Posterior vena cava (tissue), 2 donors: ENCODE measurements at regions not wholly inside any gene's neighbourhood (a gene's known extent, or its start where the extent isn't known, plus 50 kb on each side); places are given as distances from the start of the nearest gene placed in this dataset.

Experiments
- DNase-seq: peaks from one replicate; pipeline ENCODE4 v3.0.0-alpha.2; 2020; ENCODE audit warnings: low spot score
- intact Hi-C, 2 donors: fragments of 100-400 bp; cut with DNase I; formaldehyde crosslinking; loops; one replicate each; pipeline versions ENCODE4 v1.14.1 to v1.14.2; 2022 to 2023
- donor health status: DM: yes; HTN: yes; CAD: no.
- donor health status: DM: yes; HTN: yes; CAD: no.

DNA sequence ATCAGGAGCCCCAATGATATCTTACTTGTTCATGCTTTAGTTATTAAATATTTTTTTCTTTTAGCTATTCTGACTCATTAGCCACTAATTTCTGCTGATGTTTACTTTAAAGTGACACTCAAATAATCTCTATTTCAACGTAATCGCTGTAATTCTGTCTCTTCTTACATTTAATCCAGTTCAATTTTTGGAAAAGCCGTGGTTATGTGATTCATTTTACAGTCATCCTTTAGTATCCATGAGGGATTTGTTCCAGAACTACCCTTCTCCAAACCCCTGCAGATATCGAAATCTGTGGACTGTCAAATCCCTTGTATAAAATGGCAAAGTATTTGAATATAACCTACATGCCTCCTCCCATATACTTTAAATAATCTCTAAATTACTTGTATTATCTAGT lies 1103.4 kb downstream of the LRFN5 start:
- no peak for DNase-seq
- intact Hi-C loops: no loop called here

DNA sequence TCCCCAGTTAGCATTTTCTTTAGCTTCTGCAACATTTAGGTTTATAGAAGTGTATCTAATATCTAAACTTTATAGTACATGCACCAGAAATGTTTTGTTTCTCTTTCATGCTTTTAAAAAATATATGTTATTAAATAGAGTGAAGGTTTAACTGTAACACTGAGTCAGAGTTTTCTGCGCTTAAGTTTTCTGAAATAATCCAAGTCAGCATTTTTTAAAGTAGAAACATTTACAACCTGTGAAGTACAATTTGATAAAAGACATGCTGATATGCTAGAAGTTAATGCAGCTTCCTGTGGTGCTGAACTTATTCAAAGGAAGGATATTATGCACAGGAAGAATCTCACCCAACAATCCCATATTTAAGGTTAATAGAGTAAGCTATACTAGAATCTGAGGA lies 1096.8 kb downstream of the LRFN5 start:
- no peak for DNase-seq
- intact Hi-C loops: no loop called here

DNA sequence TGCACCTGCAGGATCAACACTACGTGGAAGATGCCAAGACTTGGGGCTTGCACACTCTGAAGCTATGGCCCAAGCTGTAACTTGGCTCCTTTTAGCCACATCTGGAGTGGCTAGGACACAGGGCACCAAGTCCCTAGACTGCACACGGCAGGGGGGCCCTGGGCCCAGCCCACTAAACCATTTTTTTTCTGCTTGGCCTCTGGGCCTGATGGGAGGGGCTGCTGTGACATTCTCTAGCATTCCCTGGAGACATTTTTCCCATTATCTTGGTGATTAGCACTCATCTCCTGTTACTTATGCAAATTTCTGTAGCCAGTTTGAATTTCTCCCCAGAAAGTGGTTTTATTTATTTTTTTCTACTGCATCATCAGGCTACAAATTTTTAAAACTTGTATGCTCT lies 1080.7 kb downstream of the LRFN5 start:
- no peak for DNase-seq
- intact Hi-C loops: no loop called here

DNA sequence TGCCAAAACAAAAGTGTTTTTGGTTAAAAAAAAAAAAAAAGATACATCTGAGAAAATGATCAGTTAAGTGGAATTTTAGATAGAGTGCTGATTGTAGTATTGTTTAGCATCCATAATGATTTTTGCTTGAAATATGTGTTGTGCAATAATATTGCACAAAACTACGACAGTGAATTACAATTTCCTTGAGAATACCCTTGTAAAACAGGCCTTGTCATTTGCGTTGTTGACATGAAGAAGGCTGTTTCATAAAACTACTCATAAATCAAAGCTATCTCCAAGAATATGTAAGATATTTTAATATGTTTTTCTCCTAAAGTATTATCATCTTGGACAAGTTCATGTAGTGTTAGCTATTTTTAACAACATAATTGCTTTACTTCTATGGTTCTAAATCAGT lies 1077.0 kb downstream of the LRFN5 start:
- DNase-seq: no peak
- intact Hi-C loops: no loop called here

DNA sequence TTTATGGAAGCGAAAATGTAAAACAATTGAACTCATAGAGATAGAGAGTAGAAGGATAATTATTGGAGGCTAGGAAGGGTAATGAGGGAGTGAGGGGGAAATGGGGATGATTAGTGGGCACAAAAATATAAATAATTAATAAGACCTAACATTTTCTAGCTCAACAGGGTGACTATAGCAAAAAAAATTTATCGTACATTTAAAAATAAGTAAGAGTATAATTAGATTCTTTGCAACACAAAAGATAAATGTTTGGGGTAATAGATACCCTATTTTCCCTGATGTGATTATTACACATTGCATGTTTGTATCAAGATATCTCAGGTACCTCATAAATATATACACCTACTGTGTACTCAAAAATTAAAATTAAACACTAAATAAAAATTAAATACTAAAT lies 1070.0 kb downstream of the LRFN5 start:
- intact Hi-C loops: no loop called here
- no peak for DNase-seq

DNA sequence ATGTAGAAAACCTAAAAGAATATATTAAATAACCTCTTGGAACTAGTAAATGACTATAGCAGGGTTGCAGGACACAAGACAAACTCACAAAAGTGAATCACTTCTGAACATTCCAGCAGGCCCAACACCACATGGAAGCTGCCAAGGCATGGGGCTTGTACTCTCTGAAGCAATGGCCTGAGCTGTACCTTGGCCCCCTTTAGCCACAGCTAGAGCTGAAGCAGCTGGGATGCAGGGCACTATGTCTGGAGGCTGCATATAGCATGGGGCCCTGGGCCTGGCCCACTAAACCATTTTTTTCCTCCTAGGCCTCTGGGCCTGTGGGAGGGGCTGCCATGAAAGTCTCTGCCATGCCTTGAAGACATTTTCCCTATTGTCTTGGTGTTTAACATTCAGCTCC lies 1067.3 kb downstream of the LRFN5 start:
- no peak for DNase-seq

DNA sequence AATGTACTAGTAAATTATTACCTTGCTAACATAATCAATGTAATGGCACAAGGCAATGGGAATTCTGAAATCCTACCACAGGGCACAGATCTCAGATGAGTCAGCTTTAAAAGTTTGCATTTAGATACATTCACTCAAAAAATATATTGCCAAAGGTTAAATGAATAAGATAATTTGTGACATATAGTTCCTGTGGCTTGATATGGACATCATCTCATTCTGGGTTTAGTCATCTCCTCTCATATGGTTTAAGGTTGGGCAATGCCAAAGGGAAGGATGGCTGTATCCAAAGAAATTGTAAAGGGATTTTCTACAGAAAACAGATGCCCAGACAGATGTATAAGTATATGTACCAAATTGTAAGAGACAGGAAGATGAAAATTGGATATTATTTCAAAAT lies 1065.0 kb downstream of the LRFN5 start:
- intact Hi-C loops: no loop called here
- no peak for DNase-seq

More for the DNA sequence above, 1067.3 kb downstream of the LRFN5 start:
- intact Hi-C loops: no loop called here

DNA sequence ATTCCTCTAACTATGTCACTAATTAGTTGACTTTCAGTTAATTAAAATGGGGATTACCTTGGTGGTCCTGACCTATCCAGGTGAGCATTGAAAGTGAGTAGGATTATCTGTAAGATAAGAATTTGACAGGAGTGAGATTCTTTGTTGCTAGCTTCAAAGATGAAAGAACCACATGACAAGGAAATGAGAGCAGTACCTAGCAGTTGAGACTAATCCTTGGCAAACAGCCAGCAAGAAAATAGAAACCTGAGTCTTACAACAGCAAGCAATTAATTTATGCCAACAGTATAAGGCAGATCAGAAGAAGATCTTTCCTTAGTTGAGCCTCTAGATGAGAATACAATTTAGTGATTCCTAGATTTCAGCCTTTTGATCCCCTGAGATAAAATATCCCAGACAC lies 1058.4 kb downstream of the LRFN5 start:
- intact Hi-C loops: no loop called here
- DNase-seq: no peak

DNA sequence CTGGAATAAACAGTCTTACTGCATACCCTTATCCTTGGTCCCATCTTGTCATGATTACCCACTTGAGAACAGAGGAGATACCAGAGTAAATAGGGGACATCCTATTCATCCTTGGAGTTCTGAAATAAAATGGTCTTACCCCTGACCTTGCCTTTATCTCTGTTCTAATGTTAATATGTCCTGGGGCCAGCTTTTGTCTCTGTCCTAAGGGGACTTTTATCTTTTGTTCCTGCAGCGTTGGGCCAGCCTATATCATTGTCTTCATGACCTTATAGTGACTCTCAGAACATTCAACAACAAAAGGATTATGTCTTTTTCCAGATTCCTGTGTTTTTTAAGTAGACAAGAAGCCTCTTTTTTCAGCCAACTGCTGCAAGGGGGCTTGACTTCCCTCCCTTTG lies 1057.5 kb downstream of the LRFN5 start:
- DNase-seq: no peak
- intact Hi-C loops: no loop called here

DNA sequence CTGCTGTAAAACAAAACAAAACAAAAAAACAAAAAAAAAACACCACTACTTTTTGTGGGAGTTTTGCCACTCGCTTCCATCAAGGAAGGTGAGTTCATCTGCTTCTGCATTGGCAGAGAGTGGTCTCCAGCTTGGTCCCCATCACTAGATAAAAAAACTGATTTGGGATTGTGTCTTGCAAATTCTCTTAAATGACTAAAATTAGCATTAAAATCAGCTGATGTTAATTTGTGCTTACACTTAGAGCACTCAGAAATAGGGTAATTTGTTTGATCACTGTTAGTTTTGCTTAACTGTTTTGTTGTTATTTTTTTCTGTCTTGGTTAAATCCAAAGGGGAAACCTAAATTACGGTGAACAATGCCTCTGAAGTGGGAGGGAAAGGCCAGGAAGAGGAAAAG lies 1048.0 kb downstream of the LRFN5 start:
- DNase-seq: no peak
- intact Hi-C loops: no loop called here

DNA sequence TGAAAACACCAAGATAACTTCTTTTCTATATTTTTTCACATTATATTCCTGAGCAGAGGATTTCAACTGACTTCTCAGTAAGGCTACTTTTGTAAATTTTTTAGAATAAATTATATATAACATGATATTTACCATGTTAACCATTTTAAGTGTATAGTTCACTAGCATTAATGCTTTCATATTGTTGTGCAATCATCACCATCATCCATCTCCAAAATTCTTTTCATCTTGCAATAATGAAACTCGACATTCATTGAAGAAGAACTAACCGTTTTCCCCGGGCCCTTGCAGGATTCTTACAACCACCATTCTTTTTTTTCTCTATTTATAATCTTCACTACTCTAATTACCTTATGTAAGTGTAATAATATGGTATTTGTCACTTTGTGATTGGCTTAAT lies 1036.1 kb downstream of the LRFN5 start:
- DNase-seq: no peak
- intact Hi-C loops: no loop called here

DNA sequence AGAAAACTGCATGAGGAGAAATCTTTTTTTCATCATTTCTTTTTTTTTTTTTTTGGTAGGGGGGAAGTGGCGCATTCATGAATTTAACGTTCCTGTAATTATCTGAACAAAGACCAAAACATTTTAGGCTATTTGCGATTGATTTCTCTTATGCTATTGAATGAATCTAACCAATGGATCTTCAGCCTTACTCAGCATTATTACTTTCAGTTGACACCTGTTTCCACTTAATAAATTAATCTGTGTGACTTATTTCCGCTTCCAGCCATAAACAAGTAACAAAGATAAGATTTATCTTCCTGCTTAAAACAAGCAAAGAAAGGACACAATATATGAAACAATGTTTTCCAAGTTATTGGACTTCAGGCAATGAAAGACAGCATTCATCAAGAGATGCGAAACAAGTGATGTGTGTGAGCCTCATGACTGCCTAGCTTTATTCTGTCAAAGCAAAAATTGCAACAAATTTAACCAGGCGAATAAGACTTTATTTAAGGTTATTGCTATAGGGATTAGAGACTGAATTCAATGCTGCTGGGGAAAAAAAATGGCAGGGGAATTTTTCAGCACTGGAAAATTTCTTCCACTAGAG lies 1026.9 kb downstream of the LRFN5 start:
- no peak for DNase-seq
- intact Hi-C loops: no loop called here

DNA sequence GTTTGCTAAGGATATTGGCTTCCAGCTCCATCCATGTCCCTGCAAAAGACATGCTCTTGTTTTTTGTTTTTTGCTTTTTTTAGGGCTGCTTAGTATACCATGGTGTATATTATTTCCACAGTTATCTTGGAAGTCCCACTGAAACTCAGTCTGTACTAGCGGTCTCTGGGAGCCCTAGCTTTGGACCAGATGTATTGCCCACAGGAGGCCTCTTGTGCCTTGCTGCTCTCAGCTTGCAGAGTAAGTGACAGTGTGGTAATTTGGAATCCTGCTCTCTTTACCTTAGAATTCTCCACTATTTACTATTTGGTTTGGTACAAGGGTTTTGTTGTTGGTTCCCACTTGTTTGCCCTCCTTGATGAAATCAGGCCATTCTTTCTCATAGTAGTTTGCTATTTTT lies 1022.9 kb downstream of the LRFN5 start:
- no peak for DNase-seq
- intact Hi-C loops: no loop called here

DNA sequence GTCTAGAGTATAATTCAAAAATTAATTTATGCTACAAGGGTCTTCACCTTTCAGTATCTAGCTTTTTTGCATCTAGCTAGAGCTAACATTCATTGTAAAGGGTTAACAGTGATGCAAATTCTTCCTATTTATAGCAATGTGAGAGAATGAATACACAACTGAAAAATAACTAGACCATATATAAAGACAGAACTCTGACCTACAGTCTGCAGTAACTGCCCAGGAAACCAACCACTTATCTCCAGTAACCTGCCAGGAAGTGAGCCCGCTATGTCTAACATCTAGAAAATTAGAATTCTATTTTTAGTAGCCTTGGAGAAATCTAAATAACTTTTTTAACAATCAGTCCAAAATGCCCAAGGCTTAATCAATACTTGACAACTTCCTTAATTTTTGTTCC lies 1021.9 kb downstream of the LRFN5 start:
- intact Hi-C loops: no loop called here
- DNase-seq: no peak

DNA sequence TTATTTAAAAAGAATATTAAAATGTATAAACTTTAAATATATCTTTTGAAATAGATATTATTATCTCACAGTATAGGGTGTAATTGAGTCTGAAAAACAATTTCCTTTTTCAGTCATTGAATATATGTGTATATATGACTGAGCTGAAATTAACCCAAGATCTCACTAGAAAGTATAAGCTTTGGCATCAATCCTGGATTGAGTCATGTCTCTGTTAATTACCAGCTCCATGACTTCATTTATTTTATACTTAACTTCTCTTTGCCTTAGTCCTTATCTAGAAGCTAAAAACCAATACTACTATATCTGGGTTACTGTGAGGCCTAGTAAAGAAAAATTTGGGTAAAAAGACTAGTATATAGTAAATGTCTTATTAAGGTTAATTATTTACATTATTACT lies 1020.3 kb downstream of the LRFN5 start:
- intact Hi-C loops: no loop called here
- no peak for DNase-seq

DNA sequence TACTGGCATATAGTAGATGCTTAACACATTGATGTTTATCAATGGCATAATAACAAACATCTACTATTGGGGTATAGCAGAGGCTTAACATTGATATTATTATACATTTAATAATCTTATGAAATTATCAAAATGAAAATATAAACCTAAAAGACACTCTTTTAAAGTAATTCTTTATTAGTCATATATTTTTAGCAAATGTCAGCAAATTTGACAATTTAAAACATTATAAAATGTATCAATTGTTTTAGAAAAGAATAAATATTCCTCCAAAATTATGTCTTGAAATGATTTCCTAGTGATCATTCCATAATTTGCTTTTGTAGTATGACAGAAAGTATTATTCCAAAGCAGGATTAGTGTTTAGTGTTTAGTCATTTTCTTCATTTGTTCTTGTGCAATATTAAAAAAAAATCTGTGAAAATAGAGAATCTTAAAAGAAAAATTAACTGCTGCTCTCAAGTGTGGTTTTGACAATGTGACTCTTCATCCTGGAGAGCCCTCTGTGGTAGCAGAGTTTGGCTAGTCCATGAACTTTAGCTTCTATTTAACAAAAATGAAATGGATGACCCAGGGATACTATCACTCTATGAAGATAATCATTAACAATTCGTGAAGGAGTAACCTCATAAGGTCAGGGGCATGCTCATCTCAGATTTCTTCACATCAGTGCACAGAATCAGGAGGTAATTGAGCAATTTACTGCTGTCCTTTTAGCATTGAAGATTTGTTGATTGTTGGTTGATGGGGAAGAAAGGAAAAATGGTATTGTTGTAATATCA lies 1018.5 kb downstream of the LRFN5 start:
- DNase-seq: no peak
- intact Hi-C loops: no loop called here

DNA sequence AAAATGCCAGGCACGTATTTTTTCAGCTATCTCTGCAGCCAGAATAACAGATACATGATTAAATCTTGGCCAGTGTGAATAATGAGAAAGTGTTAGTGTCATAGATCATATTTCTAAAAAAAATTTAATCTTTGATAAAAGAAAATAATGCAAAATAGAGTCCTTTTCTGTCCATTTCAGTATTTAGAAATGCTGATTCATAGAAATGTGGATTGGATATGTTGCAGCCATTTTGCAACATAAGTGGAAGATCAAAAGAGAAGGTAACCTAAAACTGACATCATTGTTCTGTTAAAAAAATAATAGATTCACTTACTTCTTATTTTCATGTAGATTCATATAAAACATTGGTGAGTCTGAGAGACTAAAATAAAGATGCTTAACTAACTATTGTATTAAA lies 1010.3 kb downstream of the LRFN5 start:
- DNase-seq: no peak
- intact Hi-C loops: no loop called here

DNA sequence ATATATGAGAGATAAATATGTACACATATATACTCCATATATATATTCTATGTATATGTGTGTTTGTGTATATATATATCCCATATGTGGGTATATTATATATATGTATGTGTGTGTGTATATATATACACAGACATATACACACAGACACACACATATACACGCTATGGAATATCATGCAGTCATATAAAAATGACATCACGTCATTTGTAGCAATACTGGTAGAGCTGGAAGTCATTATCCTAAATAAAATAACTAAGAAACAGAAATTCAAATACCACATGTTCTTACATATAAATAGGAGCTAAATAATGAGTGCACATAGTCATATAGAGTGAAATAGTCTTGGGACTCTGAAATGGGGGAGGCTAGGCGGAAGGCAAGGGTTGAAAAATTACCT lies 1000.2 kb downstream of the LRFN5 start:
- intact Hi-C loops: no loop called here

DNA sequence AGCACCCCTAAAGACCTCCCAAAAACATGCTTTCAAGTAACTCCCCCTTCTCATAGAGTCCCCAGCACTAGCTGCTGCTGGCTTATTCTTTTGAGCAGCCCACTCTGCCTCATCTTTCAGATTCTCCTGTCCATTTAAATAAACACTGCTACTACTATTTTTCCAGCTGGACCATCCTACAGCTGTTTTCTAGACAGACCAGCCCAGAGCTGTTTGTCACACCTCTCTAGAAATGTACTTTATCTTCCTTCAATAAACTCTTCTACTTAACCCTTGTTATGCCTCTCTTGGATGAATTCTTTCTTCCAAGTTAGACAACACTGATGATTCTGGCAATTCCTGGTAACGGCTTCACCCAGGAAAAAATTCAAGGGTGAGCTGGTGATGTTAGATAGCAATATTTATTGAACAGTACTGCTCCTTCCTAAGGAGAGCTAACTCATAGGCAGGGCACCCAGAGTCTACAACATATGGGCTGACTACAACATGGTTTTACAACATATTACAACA lies 995.7 kb downstream of the LRFN5 start:
- intact Hi-C loops: no loop called here

More for the DNA sequence above, 1000.2 kb downstream of the LRFN5 start:
- DNase-seq: no peak

DNA sequence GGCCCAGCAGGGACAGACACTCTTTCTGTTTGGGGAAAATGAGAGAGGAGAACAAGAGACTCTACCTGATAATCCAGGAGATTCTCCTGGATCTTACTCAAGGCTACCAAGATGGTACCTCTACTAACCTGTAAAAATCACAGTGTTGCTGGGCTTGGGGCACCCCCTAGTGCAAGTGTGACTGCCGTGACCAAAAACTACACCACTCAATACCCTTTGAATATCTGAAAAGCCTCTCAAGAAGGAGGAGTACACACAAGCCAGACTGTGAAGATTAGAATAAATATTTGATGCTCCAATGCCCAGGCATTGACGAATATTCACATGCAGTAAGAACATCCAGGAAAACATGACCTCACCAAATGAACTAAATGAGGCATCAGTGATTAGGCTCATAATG lies 965.4 kb downstream of the LRFN5 start:
- DNase-seq: no peak
- intact Hi-C loops: no loop called here

More for the DNA sequence above, 995.7 kb downstream of the LRFN5 start:
- no peak for DNase-seq

DNA sequence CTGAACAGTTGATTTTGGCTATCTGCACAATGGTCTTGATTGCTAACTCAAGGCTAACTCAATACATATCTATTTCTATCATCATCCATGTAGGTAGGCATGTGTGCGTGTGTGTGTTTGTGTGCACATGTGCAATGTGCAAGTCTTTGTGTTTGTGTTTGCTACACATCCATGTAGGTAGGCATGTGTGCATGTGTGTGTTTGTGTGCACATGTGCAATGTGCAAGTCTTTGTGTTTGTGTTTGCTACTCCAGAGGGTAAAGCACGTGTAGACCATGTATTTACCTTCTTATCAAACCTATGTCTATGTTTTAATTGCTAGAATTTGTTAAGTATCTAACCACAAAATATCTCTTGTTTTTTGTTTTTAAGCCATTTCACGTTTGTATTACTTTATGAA lies 962.6 kb downstream of the LRFN5 start:
- no peak for DNase-seq
- intact Hi-C loops: no loop called here
